Stimulated activated CD4-positive, alpha-beta T cell treated with anti-CD3 and anti-CD28 coated beads, Interleukin-2, amount 100 ng/mL, for 48 hours (primary cell): ENCODE measurements at regions not wholly inside any gene's neighbourhood (a gene's known extent, or its start where the extent isn't known, plus 50 kb on each side); places are given as distances from the start of the nearest gene placed in this dataset.
"Not testable (repeated sequence)": the region's sequence is repeated elsewhere in the genome, so short reads cannot be mapped to it uniquely, and the experiment has no call there.

ENCODE experiments used
- DNase-seq, 2 donors: peaks; one replicate each; pipeline ENCODE4 v3.0.0-alpha.2; 2020

- DNase-seq, result peak; percentile 1 to 6
These were observed 409.0 kb downstream of the BCOR start for GRCh38 chrX:39688576-39689375.

GRCh38 chrX:39689376-39690104, 408.2 kb downstream of the BCOR start:
- no peak for DNase-seq

- DNase-seq, result no peak
These were observed 407.0 kb downstream of the BCOR start for GRCh38 chrX:39690541-39691415.

- DNase-seq, result no peak
These were observed 406.0 kb downstream of the BCOR start for GRCh38 chrX:39691724-39692123.

- no peak for DNase-seq
These were observed 405.0 kb downstream of the BCOR start for GRCh38 chrX:39692796-39693195.

GRCh38 chrX:39693298-39693697, 404.5 kb downstream of the BCOR start:
- DNase-seq, result no peak

- DNase-seq, result not testable (repeated sequence)
These were observed 395.1 kb downstream of the BCOR start for GRCh38 chrX:39702636-39703035.

DNA sequence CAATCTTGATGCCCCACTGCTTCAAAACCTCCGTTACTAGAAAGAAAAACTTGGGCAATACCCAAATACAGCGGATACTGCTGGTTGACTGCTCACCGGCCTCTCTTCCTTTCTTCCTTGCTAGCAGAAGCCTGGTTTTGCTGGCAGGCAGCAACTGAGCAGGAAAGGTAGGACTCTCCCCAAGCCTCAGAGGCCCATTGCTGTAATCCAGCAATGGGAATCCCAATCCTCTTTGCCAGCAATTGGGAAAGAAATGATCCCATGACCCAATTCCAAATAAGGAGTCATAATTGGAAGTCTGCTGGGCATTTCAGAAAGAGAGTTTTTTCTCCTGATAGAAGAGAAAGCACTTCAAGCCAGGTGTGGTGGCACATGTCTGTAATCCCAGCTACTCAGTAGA, 394.5 kb downstream of the BCOR start:
- DNase-seq, result no peak

GRCh38 chrX:39704590-39704989, 393.2 kb downstream of the BCOR start:
- no peak for DNase-seq

DNA sequence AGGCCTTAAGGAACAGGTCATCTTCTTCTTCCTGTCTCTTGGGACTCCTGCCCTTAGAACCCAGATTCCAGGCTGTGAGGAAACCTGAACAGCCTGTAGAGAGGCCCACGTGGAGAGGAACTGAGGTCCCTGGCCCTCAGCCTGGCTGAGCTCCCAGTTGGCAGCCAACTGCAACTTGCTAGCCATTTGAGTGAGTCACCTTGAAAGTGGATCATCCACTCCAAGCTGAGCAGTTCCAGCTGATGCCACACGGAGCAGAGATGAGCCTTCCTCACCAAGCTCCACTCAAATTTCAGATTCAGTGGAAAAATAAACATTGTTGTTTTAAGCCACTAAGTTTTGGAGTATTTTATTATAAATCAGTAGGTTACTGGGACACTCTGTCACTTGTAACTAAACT, 392.5 kb downstream of the BCOR start:
- no peak for DNase-seq

- no peak for DNase-seq
These were observed 388.4 kb downstream of the BCOR start for GRCh38 chrX:39709364-39709763.

DNA sequence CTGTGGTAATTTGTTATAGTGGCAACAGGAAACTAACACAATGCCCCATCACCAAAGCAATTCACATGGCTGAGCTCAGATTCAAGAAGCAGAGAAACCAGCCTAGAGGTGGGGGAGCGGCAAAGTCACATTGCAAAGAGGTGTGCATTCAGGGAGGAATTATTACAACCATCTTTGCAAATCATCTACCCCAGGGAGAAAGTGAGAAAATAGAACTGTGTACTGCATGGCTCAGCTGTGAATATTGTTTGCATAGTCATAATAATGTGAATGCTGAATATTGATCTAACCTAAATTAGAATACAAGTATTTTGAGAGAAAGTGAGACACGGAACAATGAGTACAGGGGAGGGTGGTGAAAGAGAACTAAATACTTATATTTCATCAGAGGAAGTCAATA, 387.9 kb downstream of the BCOR start:
- DNase-seq, result no peak

DNA sequence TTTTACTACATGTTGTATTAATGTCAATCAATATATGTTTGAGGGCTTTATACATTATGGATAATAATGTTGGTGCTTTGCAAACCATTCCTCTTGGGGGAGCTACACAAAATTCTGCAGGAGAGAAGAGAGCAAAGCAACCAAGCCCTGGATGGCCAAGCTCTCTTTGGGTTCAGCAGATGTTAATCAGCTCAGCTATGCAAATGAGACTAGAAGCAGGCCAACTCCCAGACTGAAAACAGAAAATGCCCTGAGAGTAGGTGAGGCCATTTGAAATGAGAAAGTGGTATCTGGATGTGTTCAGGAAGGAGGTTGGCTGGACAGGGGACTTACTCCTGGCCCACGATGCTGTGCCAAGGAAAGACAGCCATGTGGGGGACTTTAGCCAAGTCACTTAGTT, 387.0 kb downstream of the BCOR start:
- no peak for DNase-seq

DNA sequence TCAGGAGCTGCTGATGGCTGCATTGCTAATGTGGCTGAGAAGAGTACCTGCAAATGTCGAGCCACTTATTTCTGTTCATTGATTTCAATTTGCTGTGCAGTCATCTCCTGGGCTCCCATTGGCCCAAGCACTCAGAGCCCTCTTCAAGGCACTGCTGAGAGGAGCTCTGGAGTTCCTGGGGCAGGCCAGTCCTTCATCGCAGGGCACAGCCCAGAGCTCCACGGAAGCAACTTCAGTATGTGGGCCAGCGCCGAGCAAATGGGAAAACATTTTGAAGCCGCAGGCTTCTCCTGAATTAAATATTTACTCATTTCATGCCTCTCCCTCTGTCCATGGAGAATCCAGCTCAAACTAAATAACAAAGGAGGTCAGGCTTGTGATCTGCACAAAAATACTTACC, 383.3 kb downstream of the BCOR start:
- no peak for DNase-seq

DNA sequence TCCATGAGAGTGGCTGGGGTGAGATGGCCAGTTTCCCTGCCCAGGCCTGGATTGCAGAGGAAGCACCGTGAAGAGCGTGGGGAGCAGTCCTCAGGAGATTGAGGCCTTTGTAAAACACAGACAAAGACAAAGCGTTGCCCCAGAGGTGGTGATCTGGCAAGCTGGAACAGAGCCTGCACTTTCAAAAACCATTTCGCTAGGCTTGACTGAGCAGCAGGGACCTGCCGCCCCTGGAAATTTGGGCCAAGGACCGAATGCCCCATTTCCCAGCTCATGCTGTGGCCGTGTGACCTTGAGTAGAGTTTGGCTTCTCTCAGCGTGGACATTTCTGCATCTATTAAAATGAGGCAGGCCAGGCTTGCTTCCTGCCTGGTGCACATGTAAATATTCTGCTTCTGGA, 381.4 kb downstream of the BCOR start:
- DNase-seq, result no peak

GRCh38 chrX:39716802-39717540, 380.8 kb downstream of the BCOR start:
- no peak for DNase-seq

- DNase-seq, result no peak
These were observed 378.8 kb downstream of the BCOR start for GRCh38 chrX:39718981-39719380.

DNA sequence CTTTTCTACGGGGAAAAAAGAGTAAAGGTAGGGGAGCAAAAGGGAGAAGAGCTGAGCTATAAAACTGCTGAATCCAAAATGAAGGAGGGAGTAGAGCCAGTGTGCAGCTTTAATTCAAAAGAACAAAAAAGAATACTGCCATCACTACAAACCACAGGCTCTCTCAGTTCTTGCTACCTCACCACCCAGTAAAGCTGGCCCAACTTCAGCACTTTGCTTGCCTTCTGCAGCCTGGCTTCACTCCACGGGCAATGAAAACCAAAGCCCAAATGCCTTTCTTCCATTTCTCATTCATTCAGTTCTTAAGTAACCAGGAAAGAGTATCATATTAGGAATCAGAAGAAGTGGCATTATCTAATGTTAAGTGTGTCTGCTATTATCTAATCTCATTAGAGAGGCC, 376.8 kb downstream of the BCOR start:
- DNase-seq, result no peak

DNA sequence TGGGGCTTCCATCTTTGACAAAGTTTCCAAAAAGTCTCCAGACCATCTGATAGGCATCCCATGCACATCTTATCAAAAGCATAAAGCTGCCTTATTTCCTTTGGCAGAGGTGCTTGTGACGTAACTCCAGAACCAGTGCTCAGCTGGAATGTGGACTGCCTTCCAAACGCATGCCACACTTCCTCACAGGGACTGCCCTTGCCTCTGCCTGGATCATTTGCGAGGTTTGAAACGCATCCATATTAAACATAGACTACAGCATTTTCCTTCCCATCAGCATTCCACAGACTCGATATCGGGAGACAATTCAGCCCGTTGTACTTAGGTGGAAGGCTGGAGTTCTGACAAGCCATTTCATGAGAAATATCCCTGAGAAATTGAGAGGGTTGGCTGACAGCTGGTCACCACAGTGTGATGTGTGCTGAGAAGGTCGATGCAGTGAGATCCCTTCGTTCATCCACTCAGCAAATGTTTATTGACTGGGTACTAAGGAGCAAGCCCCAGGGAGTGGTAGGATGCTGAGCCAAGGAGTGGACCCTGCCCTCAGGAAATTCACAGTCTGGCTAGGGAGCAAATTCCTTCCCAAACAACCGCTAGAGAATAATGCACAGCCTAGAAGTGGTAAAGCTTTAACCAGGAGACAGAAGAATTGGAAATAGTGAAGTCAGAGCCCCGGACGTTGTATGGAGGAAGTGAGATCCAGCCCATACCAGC, 376.0 kb downstream of the BCOR start:
- no peak for DNase-seq

DNA sequence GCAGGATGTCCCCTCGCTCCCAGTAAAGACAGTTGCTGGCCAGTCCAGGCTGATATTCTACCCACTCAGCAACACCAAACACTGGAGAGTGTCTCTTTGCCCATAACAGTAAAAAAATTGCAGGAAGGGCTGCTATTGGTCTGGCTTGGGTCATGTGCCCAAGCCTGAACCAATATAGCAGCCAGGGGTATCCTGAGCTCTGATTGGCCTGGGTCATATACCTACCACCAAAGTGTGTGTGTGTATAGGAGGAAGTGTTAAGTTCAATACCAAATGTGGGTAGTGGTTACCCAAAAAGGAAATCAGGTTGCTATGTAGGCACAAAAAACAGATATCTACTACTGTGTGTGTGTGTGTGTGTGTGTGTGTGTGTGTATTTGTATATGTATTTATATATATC, 373.2 kb downstream of the BCOR start:
- DNase-seq, result no peak

GRCh38 chrX:39725114-39725513, 372.6 kb downstream of the BCOR start:
- DNase-seq, result no peak
